NCI-H2081 (cell line): ENCODE measurements at regions not wholly inside any gene's neighbourhood (a gene's known extent, or its start where the extent isn't known, plus 50 kb on each side); places are given as distances from the start of the nearest gene placed in this dataset.
A peak's percentile ranks its signal among the peaks of the same experiment; 100 is the strongest.
"Not testable (repeated sequence)": the region's sequence is repeated elsewhere in the genome, so short reads cannot be mapped to it uniquely, and the experiment has no call there.

Source experiments
- DNase-seq, 2 experiments: peaks; one replicate each; lab custom pipeline; 2025; lab: John Stamatoyannopoulos, UW

GRCh38 chr5:18461766-18462165, 827.5 kb downstream of the TAF11L14 start:
- DNase-seq: no peak

GRCh38 chr5:18465833-18466681, 831.8 kb downstream of the TAF11L14 start:
- peak; percentile 86 to 88 for DNase-seq

DNA sequence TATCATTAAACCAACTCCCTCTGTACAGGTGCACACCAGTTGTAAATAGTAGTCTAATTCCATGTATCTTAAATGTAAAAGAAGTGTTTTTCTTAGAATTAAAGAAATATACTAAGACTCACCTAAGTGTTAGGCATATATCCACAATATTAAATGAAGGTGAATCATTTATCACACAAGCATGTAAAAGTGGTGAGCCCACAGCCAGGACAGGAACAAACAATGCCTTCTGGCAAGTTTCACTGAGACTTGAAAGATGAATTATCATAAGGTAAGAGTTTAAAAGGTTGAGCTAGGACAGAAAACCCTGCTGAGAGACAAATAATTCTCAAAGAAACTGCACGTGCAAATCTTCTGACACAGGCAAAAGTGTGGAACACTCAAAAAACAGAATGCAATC, 832.5 kb downstream of the TAF11L14 start:
- no peak for DNase-seq

- DNase-seq: not testable (repeated sequence)
Measured at GRCh38 chr5:18471791-18472190, 837.5 kb downstream of the TAF11L14 start.

DNA sequence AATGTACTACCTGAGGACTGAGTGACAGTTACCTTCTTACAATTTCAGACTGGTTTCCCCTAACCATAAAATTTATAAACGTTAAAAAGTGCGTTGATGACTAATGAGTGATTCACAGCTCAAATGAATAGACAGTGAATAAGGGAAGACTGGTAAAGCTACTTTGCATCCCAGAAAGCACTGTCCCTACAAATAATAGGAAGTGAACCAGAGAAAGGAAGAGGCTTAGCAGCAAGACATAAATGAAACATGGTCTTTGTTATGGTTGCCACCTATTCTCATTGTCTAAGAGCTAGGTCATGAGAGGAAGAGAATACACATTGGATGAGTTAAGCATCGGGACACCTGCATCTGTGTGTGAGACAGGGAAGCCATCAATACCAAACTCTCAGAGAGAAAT, 849.2 kb downstream of the TAF11L14 start:
- no peak for DNase-seq

GRCh38 chr5:18487928-18488480, 853.7 kb downstream of the TAF11L14 start:
- no peak for DNase-seq

- no peak for DNase-seq
Measured at GRCh38 chr5:18489703-18490102, 855.4 kb downstream of the TAF11L14 start.

GRCh38 chr5:18491349-18491748, 857.1 kb downstream of the TAF11L14 start:
- peak in 1 of 2 experiments; percentile 28 for DNase-seq

DNA sequence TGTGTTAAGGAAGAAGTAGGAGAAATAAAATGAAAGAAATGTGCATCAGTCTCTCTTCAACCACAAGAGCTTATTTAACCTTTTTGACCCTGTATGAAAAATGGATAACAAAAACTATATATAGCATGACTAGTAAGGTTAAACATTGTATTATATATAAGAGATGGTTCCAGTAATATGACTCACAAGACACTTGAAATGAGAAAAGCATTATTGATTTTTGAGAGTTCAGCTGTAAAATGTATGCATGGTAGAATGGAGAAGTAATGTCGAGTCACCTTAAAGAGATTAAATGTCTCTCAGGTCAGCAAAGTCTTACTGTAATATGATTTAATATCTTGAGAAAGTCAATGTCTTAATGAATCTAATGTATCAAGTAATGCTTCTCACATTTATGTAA, 860.9 kb downstream of the TAF11L14 start:
- DNase-seq: no peak

- no peak for DNase-seq
Measured at GRCh38 chr5:18496041-18496440, 861.8 kb downstream of the TAF11L14 start.

DNA sequence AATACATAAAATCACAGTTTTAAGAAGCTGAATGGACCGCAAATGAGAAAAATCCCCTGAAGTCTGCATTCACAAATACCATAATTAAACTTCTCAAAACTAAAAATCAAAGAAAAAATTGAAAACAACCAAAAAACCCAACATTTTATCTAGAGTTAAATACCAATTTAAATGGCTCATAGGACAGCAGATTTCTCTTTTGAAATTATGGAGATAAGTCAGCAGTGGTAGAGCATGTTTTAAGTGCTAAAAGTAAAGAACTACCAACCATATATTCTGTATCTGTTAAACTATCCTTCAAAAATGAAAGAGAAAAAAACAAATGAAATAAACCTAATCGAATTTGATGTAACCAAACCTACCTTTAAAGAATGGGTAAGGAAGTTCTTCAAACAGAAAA, 862.8 kb downstream of the TAF11L14 start:
- DNase-seq: no peak

DNA sequence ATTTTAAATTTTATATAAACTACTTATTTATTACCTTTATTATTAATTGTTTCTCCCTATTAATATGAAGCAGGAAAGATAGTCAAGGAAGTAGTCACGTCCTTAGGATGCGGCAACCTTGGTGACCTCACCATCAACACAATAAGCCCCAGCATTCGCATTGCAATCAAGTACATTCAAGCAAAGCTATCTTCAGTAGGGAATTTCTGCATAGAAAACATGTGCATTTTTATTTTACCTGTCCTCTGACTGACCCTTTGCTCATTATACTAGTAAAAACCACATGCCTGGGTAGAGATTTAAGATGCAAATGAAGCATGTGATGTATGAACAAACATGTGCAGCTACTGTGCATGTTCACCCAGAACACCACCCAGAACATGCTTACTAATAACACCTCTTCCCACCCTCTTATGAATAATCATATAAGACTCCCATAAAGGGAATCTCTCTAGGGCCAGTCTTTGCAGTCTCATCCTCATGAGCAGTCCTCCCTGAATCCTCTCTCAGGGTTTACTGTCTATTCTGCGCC, 869.6 kb downstream of the TAF11L14 start:
- DNase-seq: no peak

- DNase-seq: no peak
Measured at GRCh38 chr5:18507114-18507513, 872.9 kb downstream of the TAF11L14 start.

DNA sequence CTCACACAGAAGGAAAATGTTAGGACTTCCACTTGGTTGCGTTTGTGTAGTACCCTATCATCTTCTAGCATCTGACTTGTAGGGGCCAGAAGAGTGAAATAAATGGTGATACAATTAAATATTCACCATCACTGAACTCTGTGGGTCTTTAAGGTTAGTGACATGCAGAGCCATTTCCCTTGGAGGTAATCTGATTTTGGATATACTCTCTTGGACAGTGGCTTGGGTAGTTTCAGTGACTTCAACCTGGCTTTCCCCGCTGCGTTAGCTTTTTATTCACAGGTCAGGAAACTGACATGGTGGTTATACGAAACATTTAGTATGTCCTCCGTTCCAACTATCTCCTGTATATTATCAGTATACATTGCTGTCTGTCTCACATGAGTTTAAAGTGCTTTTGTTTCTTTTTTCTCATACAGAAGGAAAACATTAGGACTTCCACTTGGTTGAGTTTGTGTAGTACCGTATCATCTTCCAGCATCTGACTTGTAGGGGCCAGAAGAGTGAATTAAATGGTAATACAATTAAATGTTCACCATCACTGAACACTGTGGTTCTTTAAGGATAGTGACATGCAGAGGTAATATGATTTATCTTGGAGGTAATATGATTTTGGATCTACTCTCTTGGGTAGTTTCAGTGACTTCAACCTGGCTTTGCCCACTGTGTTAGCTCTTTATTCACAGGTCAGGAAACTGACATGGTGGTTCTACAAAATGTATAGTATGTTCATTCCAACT, 883.6 kb downstream of the TAF11L14 start:
- DNase-seq: no peak

- no peak for DNase-seq
Measured at GRCh38 chr5:18523380-18523779, 889.1 kb downstream of the TAF11L14 start.

DNA sequence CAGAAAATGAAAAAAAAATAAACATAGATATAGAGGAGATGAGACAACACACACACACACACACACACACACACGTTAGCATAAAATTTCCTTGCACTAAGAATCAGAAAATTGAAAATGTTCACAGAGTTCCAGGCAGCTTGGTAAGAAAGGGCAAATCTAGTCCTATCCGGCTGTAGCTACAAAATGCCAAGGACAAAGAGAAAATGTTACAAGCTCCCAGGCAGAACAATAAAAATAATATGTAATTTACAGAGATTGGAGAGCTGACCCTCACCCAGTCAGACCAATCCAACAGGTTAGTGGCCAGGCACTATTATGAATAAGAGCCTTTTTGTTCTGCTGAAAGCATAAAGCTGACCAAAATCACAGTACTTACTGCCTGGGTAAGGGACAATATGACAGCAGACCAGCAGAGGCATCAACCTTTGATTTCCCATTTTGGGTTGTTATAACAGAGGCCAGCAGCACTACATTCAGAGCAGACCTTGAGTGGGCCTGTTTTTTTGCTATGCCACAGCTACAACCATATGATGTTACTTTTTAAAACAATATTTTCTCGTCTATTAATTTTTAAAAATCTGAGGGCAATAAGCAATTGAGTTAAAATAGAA, 892.6 kb downstream of the TAF11L14 start:
- no peak for DNase-seq

GRCh38 chr5:18533137-18533536, 898.9 kb downstream of the TAF11L14 start:
- DNase-seq: no peak

GRCh38 chr5:18534119-18534518, 899.9 kb downstream of the TAF11L14 start:
- DNase-seq: no peak

- not testable (repeated sequence) for DNase-seq
Measured at GRCh38 chr5:18535753-18536152, 901.5 kb downstream of the TAF11L14 start.

- no peak for DNase-seq
Measured at GRCh38 chr5:18544421-18544820, 910.2 kb downstream of the TAF11L14 start.

DNA sequence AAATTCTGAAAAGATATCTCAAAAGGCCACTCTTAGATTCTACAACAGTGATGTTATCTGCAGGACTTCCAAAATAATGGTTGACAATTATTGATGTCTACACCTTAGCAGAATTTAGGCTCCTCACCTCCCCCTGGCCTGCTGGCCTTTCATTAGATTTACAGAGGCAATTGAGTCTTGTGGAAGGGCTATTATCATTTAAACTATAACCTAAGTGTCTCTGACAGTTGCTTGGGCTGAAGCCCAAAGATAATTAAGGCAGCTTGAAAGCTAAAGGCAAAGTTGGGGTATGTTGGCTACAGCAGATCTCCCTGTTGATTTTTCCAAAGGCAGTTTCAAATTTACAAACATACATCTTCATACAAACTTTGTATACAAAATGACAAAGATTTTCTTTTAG, 912.3 kb downstream of the TAF11L14 start:
- no peak for DNase-seq

DNA sequence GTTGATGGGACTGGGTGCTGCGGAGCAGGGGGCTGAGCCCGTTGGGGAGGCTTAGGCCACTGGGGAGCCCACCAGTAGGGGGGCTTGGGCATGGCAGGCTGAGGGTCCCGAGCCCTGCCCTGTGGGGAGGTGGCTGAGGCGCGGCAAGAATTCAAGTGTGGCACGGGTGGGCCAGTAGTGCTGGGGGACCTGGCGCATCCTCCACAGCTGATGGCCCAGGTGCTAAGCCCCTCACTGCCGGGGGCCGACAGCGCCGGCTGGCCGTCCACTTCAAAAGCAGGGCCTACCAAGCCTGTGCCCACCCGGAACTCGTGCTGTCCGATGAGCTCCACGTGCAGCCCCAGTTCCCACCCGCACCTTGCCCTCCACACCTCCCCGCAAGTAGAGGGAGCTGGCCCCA, 917.5 kb downstream of the TAF11L14 start:
- DNase-seq: no peak
